GM21529 (cell line): ENCODE measurements at regions not wholly inside any gene's neighbourhood (a gene's known extent, or its start where the extent isn't known, plus 50 kb on each side); places are given as distances from the start of the nearest gene placed in this dataset.
"Not testable (repeated sequence)": the region's sequence is repeated elsewhere in the genome, so short reads cannot be mapped to it uniquely, and the experiment has no call there.

Experiments used
- ATAC-seq: cut with Tn5 transposase; IDR thresholded peaks from one replicate; pipeline ENCODE4 v1.9.1; 2021; ENCODE audit not compliant: unreplicated experiment

DNA sequence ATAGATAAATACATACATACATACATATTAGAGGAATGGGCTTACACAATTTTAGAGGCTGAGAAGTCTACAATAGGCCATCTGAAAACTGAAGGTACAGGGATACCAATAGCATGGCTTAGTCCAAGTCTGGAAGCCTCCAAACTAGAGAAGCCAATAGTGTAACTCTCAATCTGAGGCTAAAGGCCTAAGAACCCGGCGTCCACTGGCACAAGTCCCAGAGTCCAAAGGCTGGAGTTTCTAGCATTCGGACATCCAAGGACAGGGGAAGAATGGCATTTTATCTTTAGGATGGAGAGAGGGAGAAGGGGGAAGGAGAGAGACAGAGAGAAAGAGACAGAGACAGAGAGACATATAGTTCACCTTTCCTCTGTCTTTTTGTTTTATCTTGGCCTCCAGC is 63.7 kb upstream of the SYT4 start:
- ATAC-seq: no peak

DNA sequence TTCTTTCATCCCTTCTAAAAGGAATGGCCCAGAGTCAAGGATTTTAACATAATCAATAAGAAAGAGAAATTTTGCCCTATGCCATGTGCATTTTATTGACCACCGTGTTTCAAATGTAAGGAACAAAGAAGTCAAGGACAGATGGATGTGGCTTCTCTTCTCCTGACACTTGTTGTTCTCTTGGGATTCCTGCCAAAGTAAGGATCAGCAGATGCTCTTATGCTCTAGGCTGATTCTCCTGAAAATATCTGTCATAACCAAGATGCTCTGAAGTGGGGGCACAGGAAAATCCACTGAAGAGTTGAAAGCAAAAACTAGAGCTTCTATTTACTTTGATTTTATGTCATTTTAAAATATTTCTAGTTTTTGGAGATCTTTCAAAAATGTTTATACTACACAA is 72.9 kb upstream of the SYT4 start:
- no peak for ATAC-seq

DNA sequence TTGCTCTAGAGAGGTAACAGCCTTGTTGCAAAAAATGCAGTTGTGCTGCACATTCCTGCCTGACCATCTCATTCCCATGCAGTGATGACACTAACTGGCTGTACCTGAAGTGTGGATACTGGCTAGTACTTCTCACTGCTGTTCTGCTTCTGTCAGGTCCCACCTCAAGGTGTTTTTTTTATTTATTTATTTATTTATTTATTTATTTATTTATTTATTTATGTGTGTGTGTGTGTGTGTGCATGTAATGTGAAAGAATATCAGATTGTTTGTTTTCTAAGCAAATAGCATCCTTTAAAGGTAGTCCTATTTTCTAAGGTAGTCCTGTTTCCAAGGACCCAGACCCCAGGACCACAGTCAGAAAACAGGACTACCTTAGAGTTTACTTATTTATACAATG is 87.2 kb upstream of the SYT4 start:
- ATAC-seq: no peak

DNA sequence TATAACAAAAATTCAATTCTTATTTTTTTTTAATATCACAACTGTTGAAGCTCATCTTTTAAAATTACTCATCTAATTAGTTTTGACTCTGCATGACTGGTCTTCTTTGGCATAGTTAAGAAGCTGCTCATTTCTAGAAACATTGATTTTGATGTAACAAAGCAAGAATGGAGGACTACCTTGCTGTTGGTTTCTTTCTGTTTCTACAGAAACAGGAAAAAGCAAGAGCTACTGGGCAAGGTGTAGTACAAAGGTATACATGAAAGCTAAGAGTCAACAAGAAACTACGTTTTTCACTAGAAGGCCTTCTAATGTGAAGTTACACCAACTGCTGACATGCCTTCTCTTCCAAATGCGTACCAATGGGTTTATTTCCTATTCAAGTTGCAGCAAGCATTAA is 90.6 kb upstream of the SYT4 start:
- no peak for ATAC-seq

GRCh38 chr18:43369311-43369710 is 92.0 kb upstream of the SYT4 start:
- not testable (repeated sequence) for ATAC-seq

DNA sequence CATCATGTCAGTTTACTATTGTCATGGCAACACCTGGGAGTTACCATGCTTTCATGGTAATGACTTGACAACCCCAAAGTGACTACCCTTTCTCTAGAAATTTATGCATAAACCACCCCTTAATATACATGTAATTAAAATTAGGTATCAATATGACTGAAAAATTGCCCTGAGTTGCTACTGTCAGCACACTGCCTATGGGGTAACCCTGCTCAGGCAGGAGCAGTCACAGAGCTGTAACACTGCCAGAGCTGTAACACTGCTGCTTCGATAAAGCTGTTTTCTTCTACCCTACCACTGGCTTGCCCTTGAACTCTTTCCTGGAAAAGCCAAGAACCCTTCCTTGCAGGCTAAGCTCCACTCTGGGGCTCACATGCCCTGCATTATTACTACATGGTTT is 95.5 kb upstream of the SYT4 start:
- no peak for ATAC-seq

GRCh38 chr18:43380104-43380672 is 102.9 kb upstream of the SYT4 start:
- ATAC-seq: no peak

- ATAC-seq: no peak
These were observed 105.5 kb upstream of the SYT4 start for GRCh38 chr18:43382641-43383403.

GRCh38 chr18:43389163-43389562 is 111.9 kb upstream of the SYT4 start:
- ATAC-seq: no peak

DNA sequence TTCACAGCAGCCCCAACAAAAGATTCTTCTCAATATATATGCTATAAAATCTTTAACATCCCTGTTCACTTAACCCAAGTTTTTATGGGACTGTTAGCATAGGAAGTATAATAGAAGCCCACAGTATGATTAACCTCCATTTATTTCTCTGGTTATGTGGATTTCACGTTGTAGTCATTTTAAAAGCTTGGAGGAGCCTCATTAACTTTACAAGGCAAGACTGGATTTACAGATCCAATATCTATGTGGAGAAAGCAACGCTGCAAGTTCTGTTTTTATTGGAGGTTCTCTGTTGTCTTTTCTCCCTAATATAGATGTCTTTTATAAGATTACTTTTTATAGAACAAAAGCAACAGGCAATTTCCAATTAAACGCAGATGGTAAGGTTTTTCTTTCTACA is 114.9 kb upstream of the SYT4 start:
- ATAC-seq: no peak

- no peak for ATAC-seq
These were observed 115.9 kb upstream of the SYT4 start for GRCh38 chr18:43393174-43393573.

GRCh38 chr18:43396266-43396665 is 119.0 kb upstream of the SYT4 start:
- no peak for ATAC-seq

GRCh38 chr18:43398601-43399000 is 121.3 kb upstream of the SYT4 start:
- no peak for ATAC-seq

DNA sequence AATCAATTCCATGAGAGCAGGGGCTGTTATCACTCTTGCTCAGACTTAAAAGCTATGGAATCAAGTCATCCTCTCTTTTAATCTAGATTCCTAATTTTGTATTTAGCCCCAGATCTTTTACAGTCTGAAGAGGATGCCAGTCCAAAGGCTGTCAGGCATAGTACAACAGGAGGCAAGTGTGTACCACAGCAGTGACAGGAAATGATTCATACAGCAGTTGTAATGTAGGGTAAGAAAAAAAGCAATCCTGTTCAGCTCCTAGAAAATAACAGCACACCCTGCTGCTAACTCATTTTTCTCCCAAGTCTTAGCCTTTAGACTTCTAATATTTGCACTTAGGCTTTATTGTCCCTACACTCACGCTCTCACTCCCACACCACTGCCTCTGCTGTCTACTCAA is 127.8 kb upstream of the SYT4 start:
- ATAC-seq: no peak

DNA sequence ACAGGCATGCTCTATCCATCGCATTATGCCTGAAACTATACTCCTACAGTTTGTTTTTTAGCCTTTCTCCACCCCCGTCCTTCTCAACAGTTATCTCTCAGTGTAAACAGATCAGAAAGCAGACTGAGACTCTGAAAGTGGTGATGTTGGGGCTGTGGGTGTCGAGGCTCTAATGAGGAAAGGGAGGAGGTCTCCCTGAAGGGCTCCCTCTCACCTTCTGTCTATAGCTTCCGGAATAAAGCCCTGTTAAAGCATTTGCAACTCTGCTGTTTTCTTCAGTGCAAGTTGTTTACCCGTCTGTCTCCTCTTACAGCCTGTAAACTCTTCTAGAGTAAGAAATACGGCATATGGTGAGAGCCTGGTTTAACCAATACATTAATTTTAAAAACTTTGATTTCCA is 136.7 kb upstream of the SYT4 start:
- ATAC-seq: no peak

GRCh38 chr18:43420091-43420490 is 142.8 kb upstream of the SYT4 start:
- ATAC-seq: no peak

DNA sequence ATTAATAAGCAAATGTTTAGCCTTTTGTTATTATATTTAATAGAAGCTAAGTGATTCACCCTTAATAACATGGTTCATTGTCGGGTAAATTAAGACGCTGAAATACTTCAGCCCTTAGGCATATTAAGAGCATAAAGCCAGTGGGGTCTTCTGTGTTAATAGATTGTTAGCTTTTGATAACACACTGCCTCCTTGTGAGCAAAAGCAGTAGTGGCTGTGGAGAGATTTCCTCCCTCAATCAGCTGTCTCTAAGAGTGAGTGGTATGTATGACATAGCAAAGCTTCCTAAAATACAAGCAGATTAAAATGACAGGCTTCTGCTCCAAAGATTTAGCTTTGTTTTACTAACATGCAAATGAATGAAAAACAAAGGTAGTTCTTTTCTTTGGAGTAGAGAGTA is 143.7 kb upstream of the SYT4 start:
- ATAC-seq: no peak

DNA sequence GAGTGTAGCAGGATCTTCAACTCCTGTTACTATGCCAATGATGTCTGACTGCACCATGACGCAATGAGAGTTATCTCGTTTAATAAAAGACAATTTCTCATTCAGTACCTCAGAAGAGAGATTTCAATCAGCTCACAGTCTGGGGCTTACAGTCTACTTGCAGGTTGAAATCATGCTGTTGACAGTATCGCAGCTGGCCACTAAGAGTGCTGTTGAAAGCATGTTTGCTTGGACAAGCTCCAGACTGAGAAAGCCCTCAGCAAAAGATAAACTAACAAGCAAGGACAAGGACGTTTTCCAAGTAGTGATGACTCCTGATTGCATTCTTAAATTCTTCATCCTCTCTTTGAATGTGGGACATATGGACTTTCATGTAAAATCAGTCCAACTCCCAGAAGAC is 145.2 kb upstream of the SYT4 start:
- ATAC-seq: no peak

DNA sequence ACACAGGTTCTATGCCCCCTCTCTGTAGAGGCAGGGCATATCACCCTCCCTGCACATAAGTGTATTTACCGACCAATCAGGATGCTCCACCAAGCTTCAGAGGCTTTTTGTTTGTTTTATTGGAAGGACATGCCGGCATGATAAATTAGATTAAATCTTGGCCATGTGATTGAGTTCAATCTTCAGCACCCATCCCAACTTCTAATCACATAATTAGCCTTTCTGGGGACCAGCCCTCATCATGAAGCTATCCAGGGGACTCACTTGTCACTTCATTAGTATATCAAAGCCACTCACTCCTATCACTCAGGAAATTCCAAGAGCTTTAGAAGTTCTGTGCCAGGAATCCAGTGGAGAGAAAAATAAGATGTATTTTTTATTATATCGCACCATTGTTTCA is 158.6 kb upstream of the SYT4 start:
- ATAC-seq: no peak

DNA sequence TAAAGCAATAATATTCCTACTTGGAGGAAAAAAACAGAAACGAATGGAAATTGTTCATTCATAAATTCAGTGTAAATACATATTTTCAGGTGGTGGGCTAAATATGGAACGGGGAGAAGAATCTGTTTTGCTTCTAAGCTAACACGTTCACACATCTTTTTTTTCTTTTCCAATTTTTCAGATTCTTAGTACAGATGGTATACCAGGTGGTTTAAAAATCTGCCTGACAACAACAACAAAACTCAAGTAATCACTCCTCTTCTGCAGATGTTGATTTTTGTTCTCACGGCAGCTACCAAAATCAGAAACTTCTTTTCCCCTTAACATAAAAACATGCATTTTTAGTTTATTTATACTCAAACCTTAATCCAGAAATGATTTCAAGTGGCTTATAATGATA is 164.8 kb upstream of the SYT4 start:
- ATAC-seq: no peak

DNA sequence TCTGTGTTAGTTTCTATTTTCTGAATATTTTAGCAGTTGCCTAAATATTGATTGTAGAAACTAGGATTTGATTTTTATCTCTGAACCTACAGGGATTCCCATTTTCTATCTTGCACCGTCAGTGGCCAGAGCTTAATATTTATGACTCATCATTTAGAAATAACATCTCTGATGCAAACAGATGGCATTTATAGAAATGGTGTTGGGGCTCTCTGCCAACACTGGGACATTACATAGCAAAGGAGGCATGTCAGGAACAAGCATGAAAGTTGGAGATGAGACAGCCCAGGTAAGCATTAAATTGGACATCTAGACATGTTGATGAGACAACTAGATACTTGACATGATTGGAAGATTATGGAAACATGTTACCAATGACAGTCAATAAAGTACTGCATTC is 165.3 kb upstream of the SYT4 start:
- ATAC-seq: no peak

DNA sequence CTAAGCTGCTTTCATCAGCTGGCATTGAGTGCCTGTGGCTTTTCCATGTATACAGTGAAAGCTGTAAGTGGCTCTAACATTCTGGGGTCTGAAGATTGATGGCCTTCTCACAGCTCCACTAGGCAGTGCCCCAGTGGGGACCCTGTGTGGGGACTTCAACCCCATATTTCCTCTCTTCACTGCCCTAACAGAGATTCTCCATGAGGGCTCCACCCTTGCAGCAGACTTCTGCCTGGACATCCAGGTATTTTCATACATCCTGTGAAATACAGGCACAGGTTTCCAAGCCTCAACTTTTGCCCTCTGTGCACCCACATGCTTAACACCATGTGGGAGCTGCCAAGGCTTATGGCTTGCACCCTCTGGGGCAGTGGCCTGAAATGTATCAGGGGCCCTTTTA is 188.2 kb upstream of the SYT4 start:
- no peak for ATAC-seq

- ATAC-seq: no peak
These were observed 194.6 kb upstream of the SYT4 start for GRCh38 chr18:43471873-43472272.
